Activated naive CD4-positive, alpha-beta T cell treated with anti-CD3 and anti-CD28 coated beads, Interleukin-2, amount 50 U/mL, for 72 hours (primary cell): ENCODE measurements at regions not wholly inside any gene's neighbourhood (a gene's known extent, or its start where the extent isn't known, plus 50 kb on each side); places are given as distances from the start of the nearest gene placed in this dataset.
"Not testable (repeated sequence)": the region's sequence is repeated elsewhere in the genome, so short reads cannot be mapped to it uniquely, and the experiment has no call there.

Experiments used
- ATAC-seq, 2 donors: fragments of 150-1000 bp; cut with Tn5 transposase; 2 replicates each; pipeline ENCODE4 v1.10.0; 2021; ENCODE audit warnings: mild to moderate bottlenecking in 2 of 2, moderate library complexity in 2 of 2
- DNase-seq, 2 donors: peaks; one replicate each; pipeline ENCODE4 v3.0.0; 2021 to 2022; ENCODE audit warnings: low spot score in 2 of 2
- H3K27ac Mint-ChIP-seq, 2 donors: one replicate each; pipeline ENCODE4 v1.8.0; 2022; ENCODE audit warnings: mild to moderate bottlenecking in 2 of 2, mixed read lengths in 2 of 2
- H3K36me3 Mint-ChIP-seq, 2 donors: one replicate each; pipeline ENCODE4 v1.8.0; 2022; ENCODE audit warnings: mixed read lengths in 2 of 2
- H3K9me3 Mint-ChIP-seq, 2 donors: one replicate each; pipeline ENCODE4 v1.8.0; 2022; ENCODE audit warnings: mixed read lengths in 2 of 2

GRCh38 chr1:38505944-38506343 lies 353.6 kb downstream of the RRAGC start:
- H3K27ac Mint-ChIP-seq, result no peak overlapping the region
- ATAC-seq, result no peak
- H3K36me3 Mint-ChIP-seq, result no peaks in the 10 kb centered on the region
- DNase-seq, result no peak
- no peaks in the 10 kb centered on the region for H3K9me3 Mint-ChIP-seq

GRCh38 chr1:38502758-38503157 lies 356.8 kb downstream of the RRAGC start:
- DNase-seq (no peak), ATAC-seq (no peak)
- Mint-ChIP-seq H3K9me3 (no peaks in the 10 kb centered on the region), H3K36me3 (no peaks in the 10 kb centered on the region), H3K27ac (peak overlapping the region in 1 of 2 donors; percentile 55)

GRCh38 chr1:38500891-38501290 lies 358.7 kb downstream of the RRAGC start:
- ATAC-seq (no peak), DNase-seq (no peak)
- Mint-ChIP-seq H3K36me3 (no peaks in the 10 kb centered on the region), H3K27ac (no peak overlapping the region), H3K9me3 (no peaks in the 10 kb centered on the region)

GRCh38 chr1:38500352-38500751 lies 359.2 kb downstream of the RRAGC start:
- Mint-ChIP-seq H3K27ac (no peak overlapping the region), H3K9me3 (no peaks in the 10 kb centered on the region), H3K36me3 (no peaks in the 10 kb centered on the region)
- ATAC-seq (no peak), DNase-seq (no peak)

GRCh38 chr1:38498686-38499085 lies 360.9 kb downstream of the RRAGC start:
- DNase-seq, result no peak

GRCh38 chr1:38497921-38498656 lies 361.5 kb downstream of the RRAGC start:
- no peaks in the 10 kb centered on the region for H3K36me3 Mint-ChIP-seq
- H3K9me3 Mint-ChIP-seq, result no peaks in the 10 kb centered on the region
- ATAC-seq (no peak), DNase-seq (no peak)
- H3K27ac Mint-ChIP-seq, result no peak overlapping the region

More at GRCh38 chr1:38498686-38499085, 360.9 kb downstream of the RRAGC start:
- no peak for ATAC-seq
- Mint-ChIP-seq H3K9me3 (no peaks in the 10 kb centered on the region), H3K27ac (no peak overlapping the region), H3K36me3 (no peaks in the 10 kb centered on the region)

GRCh38 chr1:38493306-38493705 lies 366.3 kb downstream of the RRAGC start:
- DNase-seq, H3K9me3 Mint-ChIP-seq, ATAC-seq, H3K36me3 Mint-ChIP-seq: not testable (repeated sequence)
- H3K27ac Mint-ChIP-seq, result peak overlapping the region in 1 of 2 donors; percentile 61

GRCh38 chr1:38489844-38490270 lies 369.7 kb downstream of the RRAGC start:
- DNase-seq, result peak in 1 of 2 donors; percentile 57
- peak; percentile 57 to 72 for ATAC-seq
- Mint-ChIP-seq H3K36me3 (no peaks in the 10 kb centered on the region), H3K27ac (no peak overlapping the region), H3K9me3 (no peaks in the 10 kb centered on the region)

- DNase-seq, result no peak
- Mint-ChIP-seq H3K36me3 (no peaks in the 10 kb centered on the region), H3K27ac (no peak overlapping the region), H3K9me3 (no peaks in the 10 kb centered on the region)
- no peak for ATAC-seq
Measured at GRCh38 chr1:38488162-38488898, 371.2 kb downstream of the RRAGC start.

- Mint-ChIP-seq H3K27ac (no peak overlapping the region), H3K9me3 (no peaks in the 10 kb centered on the region), H3K36me3 (no peaks in the 10 kb centered on the region)
- DNase-seq (no peak), ATAC-seq (no peak)
Measured at GRCh38 chr1:38487396-38487795, 372.2 kb downstream of the RRAGC start.

- Mint-ChIP-seq H3K36me3 (no peaks in the 10 kb centered on the region), H3K27ac (no peak overlapping the region), H3K9me3 (no peaks in the 10 kb centered on the region)
- DNase-seq (no peak), ATAC-seq (no peak)
Measured at GRCh38 chr1:38486085-38486484, 373.5 kb downstream of the RRAGC start.

- no peak for ATAC-seq
- DNase-seq, result no peak
- peaks cover 7 to 14% of the 10 kb centered on the region in 2 donors for H3K9me3 Mint-ChIP-seq
- H3K27ac Mint-ChIP-seq, result no peak overlapping the region
- peaks cover 9 to 16% of the 10 kb centered on the region in 2 donors for H3K36me3 Mint-ChIP-seq
Measured at GRCh38 chr1:38481871-38482826, 377.4 kb downstream of the RRAGC start.

GRCh38 chr1:38479662-38480061 lies 379.9 kb downstream of the RRAGC start:
- peaks cover 12 to 16% of the 10 kb centered on the region in 2 donors for H3K36me3 Mint-ChIP-seq
- not testable (repeated sequence) for DNase-seq, ATAC-seq, H3K27ac Mint-ChIP-seq
- H3K9me3 Mint-ChIP-seq, result peaks cover 7 to 14% of the 10 kb centered on the region in 2 donors

GRCh38 chr1:38477811-38478210 lies 381.8 kb downstream of the RRAGC start:
- DNase-seq (no peak), ATAC-seq (no peak)
- H3K27ac Mint-ChIP-seq, result no peak overlapping the region
- peaks cover 12 to 16% of the 10 kb centered on the region in 2 donors for H3K36me3 Mint-ChIP-seq
- H3K9me3 Mint-ChIP-seq, result peaks cover 7 to 14% of the 10 kb centered on the region in 2 donors

- DNase-seq (no peak), ATAC-seq (no peak)
- Mint-ChIP-seq H3K9me3 (peaks cover 7 to 14% of the 10 kb centered on the region in 2 donors), H3K36me3 (peaks cover 12 to 16% of the 10 kb centered on the region in 2 donors), H3K27ac (no peak overlapping the region)
Measured at GRCh38 chr1:38476850-38477178, 382.8 kb downstream of the RRAGC start.

- H3K9me3 Mint-ChIP-seq, result peaks cover 7 to 14% of the 10 kb centered on the region in 2 donors
- DNase-seq (no peak), ATAC-seq (no peak)
- peaks cover 12 to 16% of the 10 kb centered on the region in 2 donors for H3K36me3 Mint-ChIP-seq
- no peak overlapping the region for H3K27ac Mint-ChIP-seq
Measured at GRCh38 chr1:38476111-38476849, 383.3 kb downstream of the RRAGC start.
